ENCODE measurements at regions not wholly inside any gene's neighbourhood (a gene's known extent, or its start where the extent isn't known, plus 50 kb on each side); places are given as distances from the start of the nearest gene placed in this dataset.

DNA sequence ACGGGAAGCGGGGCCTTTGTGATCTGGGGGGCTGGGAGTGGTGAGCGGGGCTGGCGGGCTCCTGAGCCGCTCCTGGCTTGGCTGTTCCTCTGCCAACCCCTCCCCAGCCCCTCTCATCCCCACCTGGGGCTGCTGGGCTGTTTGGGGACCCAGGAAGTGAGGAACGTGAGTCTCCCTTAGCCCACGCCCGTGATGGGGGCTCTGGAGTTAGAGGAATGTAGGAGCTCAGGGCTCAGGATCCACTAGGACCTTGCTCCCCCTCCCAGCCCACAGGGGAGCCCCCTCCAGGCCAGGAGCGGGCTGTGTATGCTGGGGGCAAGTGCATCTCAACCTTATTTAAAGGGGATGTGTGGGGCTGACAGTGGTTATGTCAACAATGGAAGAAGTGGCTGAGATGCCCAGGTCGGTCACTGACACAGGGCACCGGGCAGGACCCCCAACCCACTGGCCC lies 134.1 kb downstream of the URI1 start:
- ChIA-PET CTCF (no interaction called here), POLR2A (no interaction called here)

DNA sequence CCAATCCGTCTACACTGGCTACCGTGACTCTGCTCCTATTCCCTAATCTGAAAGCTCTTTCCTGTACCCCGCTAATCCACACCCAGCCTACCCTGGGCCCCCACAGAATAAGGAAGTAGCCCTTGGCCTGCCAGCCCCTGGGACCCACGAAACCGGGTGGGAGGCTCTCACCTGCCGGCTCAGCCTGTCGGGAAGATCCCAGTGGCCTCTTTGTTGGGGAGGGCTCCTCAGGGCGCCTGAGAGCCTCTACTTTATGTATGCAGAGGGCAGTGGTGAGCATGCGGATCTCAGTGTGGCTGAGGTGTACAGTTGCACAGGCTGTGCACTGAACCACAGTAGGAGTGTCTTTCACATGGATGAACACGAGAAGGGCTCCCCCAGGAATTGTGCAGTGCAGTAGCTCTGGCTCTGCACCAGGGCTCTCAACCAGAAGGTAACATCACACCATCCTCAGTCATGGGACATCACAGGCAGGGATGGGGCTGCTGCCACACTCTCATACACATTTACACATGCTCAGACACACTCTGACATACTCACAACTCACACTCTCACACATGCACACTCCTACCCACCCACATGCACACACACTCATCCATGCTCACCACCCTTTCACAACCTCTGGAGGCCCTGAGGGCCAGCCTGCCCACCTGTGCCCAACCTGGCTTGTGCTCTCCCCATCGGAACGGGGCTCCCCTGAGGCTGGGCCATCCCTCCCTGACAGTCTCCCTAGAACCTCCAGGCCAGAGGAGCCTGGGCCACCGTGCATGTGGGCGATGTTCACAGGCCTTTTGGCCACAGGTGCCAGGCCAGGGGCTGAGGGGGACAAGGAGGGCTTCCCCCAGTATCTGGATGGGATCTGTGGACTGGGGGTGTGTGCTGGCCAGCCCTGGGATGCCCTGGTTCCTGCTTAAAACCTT lies 135.0 kb downstream of the URI1 start:
- no peaks in the 10 kb centered on the region for H3K4me1 Mint-ChIP-seq (ENCODE audit: low read depth)
- no peak overlapping the region for H3K4me3 Mint-ChIP-seq
- ChIA-PET POLR2A (no interaction called here), CTCF (no interaction called here)
- H3K27ac Mint-ChIP-seq, result no peak overlapping the region
- H3K9me3 Mint-ChIP-seq (ENCODE audit: insufficient read depth), result no peaks in the 10 kb centered on the region
- ATAC-seq (no peak), DNase-seq (no peak)
- H3K27me3 Mint-ChIP-seq (ENCODE audit: low read depth), result peaks cover 5% of the 10 kb centered on the region
- H3K36me3 Mint-ChIP-seq (ENCODE audit: low read depth), result no peaks in the 10 kb centered on the region

More for the DNA sequence above, 134.1 kb downstream of the URI1 start:
- Mint-ChIP-seq H3K4me1 (ENCODE audit: low read depth) (no peaks in the 10 kb centered on the region), H3K9me3 (ENCODE audit: insufficient read depth) (no peaks in the 10 kb centered on the region), H3K36me3 (ENCODE audit: low read depth) (no peaks in the 10 kb centered on the region), H3K27ac (no peak overlapping the region), H3K4me3 (no peak overlapping the region), H3K27me3 (ENCODE audit: low read depth) (peaks cover 5% of the 10 kb centered on the region)
- ATAC-seq (no peak), DNase-seq (no peak)

DNA sequence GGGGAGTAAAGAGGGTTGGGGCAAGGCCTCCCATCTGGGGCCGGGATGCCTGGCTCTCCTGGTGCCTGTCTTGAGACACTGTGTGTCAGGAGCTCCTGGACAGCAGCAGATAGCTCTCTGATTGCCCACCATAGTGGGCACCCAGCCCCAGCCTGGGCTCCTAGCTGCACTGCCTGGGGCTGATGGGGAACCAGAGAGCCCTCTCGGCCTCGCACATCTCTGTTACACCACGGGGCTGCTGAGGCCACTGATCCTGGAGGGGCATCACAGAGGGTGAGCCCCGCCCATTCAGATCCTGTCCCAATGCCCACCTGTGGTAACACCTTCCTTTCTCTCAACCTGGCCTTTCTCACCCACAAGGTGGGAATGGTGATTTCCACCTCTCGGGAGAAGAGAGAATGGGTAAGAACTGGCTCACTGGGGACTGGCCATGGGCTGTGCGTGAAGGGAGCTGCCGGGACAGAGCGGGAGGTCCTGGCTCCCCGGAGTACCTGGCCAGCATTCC lies 135.9 kb downstream of the URI1 start:
- H3K36me3 Mint-ChIP-seq (ENCODE audit: low read depth), result no peaks in the 10 kb centered on the region
- no peaks in the 10 kb centered on the region for H3K4me1 Mint-ChIP-seq (ENCODE audit: low read depth)
- ChIA-PET CTCF (no interaction called here), POLR2A (interaction anchor here (0.7 kb wide), 1 partner anchor 1957 kb away, joined by 4 read pairs; no protein-coding TSS in a partner anchor)
- no peak for DNase-seq
- no peak for ATAC-seq
- no peak overlapping the region for H3K27ac Mint-ChIP-seq
- H3K9me3 Mint-ChIP-seq (ENCODE audit: insufficient read depth), result no peaks in the 10 kb centered on the region
- peaks cover 5% of the 10 kb centered on the region for H3K27me3 Mint-ChIP-seq (ENCODE audit: low read depth)
- no peak overlapping the region for H3K4me3 Mint-ChIP-seq

- peaks cover 5% of the 10 kb centered on the region for H3K27me3 Mint-ChIP-seq (ENCODE audit: low read depth)
- ATAC-seq, result no peak
- H3K36me3 Mint-ChIP-seq (ENCODE audit: low read depth), result no peaks in the 10 kb centered on the region
- ChIA-PET POLR2A (interaction anchor here (0.7 kb wide), 1 partner anchor 1956 kb away, joined by 4 read pairs; no protein-coding TSS in a partner anchor), CTCF (no interaction called here)
- no peaks in the 10 kb centered on the region for H3K9me3 Mint-ChIP-seq (ENCODE audit: insufficient read depth)
- no peak overlapping the region for H3K27ac Mint-ChIP-seq
- no peak overlapping the region for H3K4me3 Mint-ChIP-seq
- DNase-seq, result no peak
- H3K4me1 Mint-ChIP-seq (ENCODE audit: low read depth), result no peaks in the 10 kb centered on the region
Measured at GRCh38 chr19:30078381-30078910, 136.4 kb downstream of the URI1 start.

DNA sequence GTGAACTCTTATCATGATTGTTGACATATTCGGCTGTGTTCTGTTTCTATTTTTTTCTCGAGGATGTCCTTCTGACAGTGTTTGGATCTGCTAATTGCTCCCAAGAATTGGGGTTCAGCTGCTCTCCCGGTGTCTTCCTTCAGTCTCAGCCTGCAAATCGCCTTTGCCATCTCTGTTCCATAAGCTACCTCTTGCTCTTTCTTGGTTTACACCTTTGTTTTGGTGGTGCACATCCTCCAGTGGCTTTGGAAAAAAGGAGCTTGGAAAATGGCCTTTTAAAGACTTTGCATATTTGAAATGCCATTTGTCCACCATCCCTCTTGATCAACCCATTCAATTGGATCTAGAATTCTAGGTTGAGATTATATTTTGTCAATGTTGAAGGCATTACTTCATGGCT lies 137.2 kb downstream of the URI1 start:
- no peaks in the 10 kb centered on the region for H3K9me3 Mint-ChIP-seq (ENCODE audit: insufficient read depth)
- DNase-seq, result no peak
- H3K27ac Mint-ChIP-seq, result no peak overlapping the region
- no peak overlapping the region for H3K4me3 Mint-ChIP-seq
- no peaks in the 10 kb centered on the region for H3K36me3 Mint-ChIP-seq (ENCODE audit: low read depth)
- POLR2A ChIA-PET, result no interaction called here
- CTCF ChIA-PET, result no interaction called here
- H3K27me3 Mint-ChIP-seq (ENCODE audit: low read depth), result peaks cover 5% of the 10 kb centered on the region
- ATAC-seq, result no peak
- no peaks in the 10 kb centered on the region for H3K4me1 Mint-ChIP-seq (ENCODE audit: low read depth)

- H3K9me3 Mint-ChIP-seq (ENCODE audit: insufficient read depth), result no peaks in the 10 kb centered on the region
- no peak overlapping the region for H3K4me3 Mint-ChIP-seq
- CTCF ChIA-PET, result no interaction called here
- peaks cover 4% of the 10 kb centered on the region for H3K27me3 Mint-ChIP-seq (ENCODE audit: low read depth)
- H3K27ac Mint-ChIP-seq, result no peak overlapping the region
- POLR2A ChIA-PET, result no interaction called here
- H3K4me1 Mint-ChIP-seq (ENCODE audit: low read depth), result peaks cover 4% of the 10 kb centered on the region
- no peak for DNase-seq
- no peaks in the 10 kb centered on the region for H3K36me3 Mint-ChIP-seq (ENCODE audit: low read depth)
- no peak for ATAC-seq
Measured at GRCh38 chr19:30082168-30082567, 140.1 kb downstream of the URI1 start.

GRCh38 chr19:30082611-30083010 lies 140.6 kb downstream of the URI1 start:
- ATAC-seq (no peak), DNase-seq (no peak)
- Mint-ChIP-seq H3K27me3 (ENCODE audit: low read depth) (peaks cover 3% of the 10 kb centered on the region), H3K4me1 (ENCODE audit: low read depth) (peaks cover 4% of the 10 kb centered on the region), H3K27ac (no peak overlapping the region), H3K36me3 (ENCODE audit: low read depth) (no peaks in the 10 kb centered on the region), H3K9me3 (ENCODE audit: insufficient read depth) (no peaks in the 10 kb centered on the region), H3K4me3 (no peak overlapping the region)
- ChIA-PET POLR2A (no interaction called here), CTCF (no interaction called here)

DNA sequence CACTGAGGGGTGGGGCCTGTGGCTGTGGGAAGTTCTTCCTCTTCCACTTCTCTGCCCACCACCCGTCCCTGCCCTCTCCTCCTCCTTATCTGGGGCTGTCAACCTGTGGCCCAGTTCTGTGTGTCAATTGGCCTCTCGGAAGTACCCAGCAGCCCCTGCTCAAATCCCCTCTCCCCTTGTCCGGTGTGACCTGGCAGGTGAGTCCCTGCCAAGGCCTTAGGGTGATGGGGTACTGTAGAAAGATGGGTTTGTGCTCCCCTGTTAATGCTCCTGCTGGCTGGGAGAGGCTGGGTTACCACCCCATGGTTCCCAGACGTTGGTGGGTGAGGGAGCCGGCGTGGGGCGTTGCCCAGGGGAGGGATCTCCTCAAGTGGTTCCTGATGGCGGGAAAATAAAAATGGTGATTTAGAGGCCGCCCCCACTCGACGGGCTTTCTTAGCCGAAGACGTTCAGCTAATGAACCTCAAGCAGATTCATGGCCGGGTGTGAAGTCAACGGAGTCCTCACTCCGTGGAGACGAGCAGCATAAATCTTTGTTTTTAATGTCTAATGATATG lies 141.2 kb downstream of the URI1 start:
- no peaks in the 10 kb centered on the region for H3K36me3 Mint-ChIP-seq (ENCODE audit: low read depth)
- no peak for ATAC-seq
- no peaks in the 10 kb centered on the region for H3K9me3 Mint-ChIP-seq (ENCODE audit: insufficient read depth)
- H3K4me3 Mint-ChIP-seq, result no peak overlapping the region
- POLR2A ChIA-PET, result no interaction called here
- no peak for DNase-seq
- H3K27ac Mint-ChIP-seq, result no peak overlapping the region
- peaks cover 3% of the 10 kb centered on the region for H3K27me3 Mint-ChIP-seq (ENCODE audit: low read depth)
- CTCF ChIA-PET, result no interaction called here
- peaks cover 4% of the 10 kb centered on the region for H3K4me1 Mint-ChIP-seq (ENCODE audit: low read depth)

DNA sequence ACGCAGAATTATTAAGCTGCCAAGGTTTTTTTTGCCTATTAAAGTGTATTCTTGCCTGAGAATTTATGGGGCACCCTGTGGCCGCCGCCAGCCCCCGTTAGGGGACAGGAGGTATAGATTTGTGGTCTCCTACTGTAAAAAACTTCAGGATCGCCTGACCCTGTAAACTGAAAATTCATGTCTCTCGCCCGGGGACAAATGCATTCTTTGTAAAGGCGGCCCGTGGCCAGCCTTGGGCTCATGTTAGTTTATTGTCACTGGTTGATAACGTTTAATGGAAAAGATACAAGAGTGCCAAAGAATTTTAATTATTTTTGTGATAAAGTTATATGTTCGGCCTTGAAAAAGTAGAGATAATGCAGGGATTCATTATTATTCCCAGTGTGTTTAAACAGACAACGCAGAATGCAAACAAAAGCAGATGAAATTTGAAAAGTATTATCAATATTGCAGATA lies 141.7 kb downstream of the URI1 start:
- no peak for ATAC-seq
- Mint-ChIP-seq H3K4me1 (ENCODE audit: low read depth) (peaks cover 4% of the 10 kb centered on the region), H3K9me3 (ENCODE audit: insufficient read depth) (no peaks in the 10 kb centered on the region), H3K36me3 (ENCODE audit: low read depth) (no peaks in the 10 kb centered on the region), H3K4me3 (no peak overlapping the region), H3K27ac (no peak overlapping the region), H3K27me3 (ENCODE audit: low read depth) (peaks cover 3% of the 10 kb centered on the region)
- DNase-seq, result no peak
- CTCF ChIA-PET, result no interaction called here
- POLR2A ChIA-PET, result no interaction called here

GRCh38 chr19:30084390-30084819 lies 142.4 kb downstream of the URI1 start:
- POLR2A ChIA-PET, result no interaction called here
- CTCF ChIA-PET, result no interaction called here
- DNase-seq, result no peak
- Mint-ChIP-seq H3K27me3 (ENCODE audit: low read depth) (no peaks in the 10 kb centered on the region), H3K9me3 (ENCODE audit: insufficient read depth) (no peaks in the 10 kb centered on the region), H3K4me3 (no peak overlapping the region), H3K36me3 (ENCODE audit: low read depth) (no peaks in the 10 kb centered on the region), H3K4me1 (ENCODE audit: low read depth) (peaks cover 4% of the 10 kb centered on the region), H3K27ac (no peak overlapping the region)
- ATAC-seq, result no peak

- Mint-ChIP-seq H3K27ac (no peak overlapping the region), H3K4me1 (ENCODE audit: low read depth) (peaks cover 4% of the 10 kb centered on the region), H3K9me3 (ENCODE audit: insufficient read depth) (no peaks in the 10 kb centered on the region), H3K36me3 (ENCODE audit: low read depth) (no peaks in the 10 kb centered on the region), H3K27me3 (ENCODE audit: low read depth) (no peaks in the 10 kb centered on the region), H3K4me3 (no peak overlapping the region)
- CTCF ChIA-PET, result no interaction called here
- DNase-seq, result peak; percentile 21
- ATAC-seq, result no peak
- POLR2A ChIA-PET, result no interaction called here
Measured at GRCh38 chr19:30085394-30085793, 143.4 kb downstream of the URI1 start.

DNA sequence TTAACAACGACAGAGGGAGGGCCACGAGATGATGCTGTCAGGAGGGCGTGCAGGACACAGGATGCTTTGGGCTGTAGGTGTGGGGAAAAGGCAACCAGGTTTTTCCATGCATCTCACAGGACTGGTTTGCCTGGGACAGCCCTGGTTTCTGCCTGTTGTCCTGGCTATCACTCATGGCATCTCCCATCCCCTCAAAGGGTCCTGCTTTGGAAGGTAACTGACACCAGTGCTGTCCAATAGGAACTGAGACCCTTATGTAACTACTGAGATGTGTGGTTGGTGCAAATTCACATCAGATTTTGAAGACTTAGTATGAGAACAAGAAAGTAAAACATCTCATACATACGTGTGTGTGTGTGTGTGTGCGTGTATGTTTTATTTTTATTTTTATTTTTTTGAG lies 144.2 kb downstream of the URI1 start:
- H3K27ac Mint-ChIP-seq, result no peak overlapping the region

More for the DNA sequence above, 144.2 kb downstream of the URI1 start:
- DNase-seq (no peak), ATAC-seq (no peak)
- no peaks in the 10 kb centered on the region for H3K9me3 Mint-ChIP-seq (ENCODE audit: insufficient read depth)
- H3K4me3 Mint-ChIP-seq, result no peak overlapping the region
- H3K36me3 Mint-ChIP-seq (ENCODE audit: low read depth), result no peaks in the 10 kb centered on the region
- H3K4me1 Mint-ChIP-seq (ENCODE audit: low read depth), result peaks cover 4% of the 10 kb centered on the region
- ChIA-PET CTCF (no interaction called here), POLR2A (no interaction called here)
- H3K27me3 Mint-ChIP-seq (ENCODE audit: low read depth), result no peaks in the 10 kb centered on the region
